ENCODE measurements at regions not wholly inside any gene's neighbourhood (a gene's known extent, or its start where the extent isn't known, plus 50 kb on each side); places are given as distances from the start of the nearest gene placed in this dataset.

DNA sequence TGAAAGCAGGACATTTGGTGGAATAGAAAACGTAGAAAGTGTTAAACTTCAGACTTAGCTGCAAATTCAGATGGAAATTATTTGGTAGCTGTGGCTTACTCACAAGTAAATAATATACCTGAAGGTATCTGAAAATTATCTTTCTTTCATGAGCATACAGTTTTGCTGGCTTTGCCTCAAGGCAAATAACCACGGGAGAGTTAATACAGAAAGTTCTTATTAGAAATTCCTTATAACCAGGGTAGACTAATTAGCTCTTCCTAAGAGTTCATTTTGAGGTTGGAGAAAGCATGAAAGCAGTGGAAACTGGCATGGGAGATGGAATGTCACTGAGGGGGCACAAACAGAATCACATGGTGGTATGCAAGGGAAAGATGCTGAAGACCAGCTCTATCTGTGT, 217.5 kb downstream of the CD83 start:
- no peak for DNase-seq
- Histone ChIP-seq H2AFZ (ENCODE audit: low read length) (no peak overlapping the region), H3K27ac (ENCODE audit: low read length) (no peak overlapping the region), H3K9ac (ENCODE audit: low read length) (no peak overlapping the region), H3K9me3 (replicated peaks; ENCODE audit: insufficient read depth, low read length) (no peaks in the 10 kb centered on the region), H3K9me2 (replicated peaks; ENCODE audit: insufficient read depth, low read length) (no peaks in the 10 kb centered on the region), H3K4me1 (ENCODE audit: low read length) (no peaks in the 10 kb centered on the region), H3F3A (ENCODE audit: insufficient read depth, low read length) (no peaks in the 10 kb centered on the region), H3K4me2 (ENCODE audit: low read depth, low read length) (no peak overlapping the region), H4K20me1 (ENCODE audit: insufficient read depth, low read length) (no peaks in the 10 kb centered on the region), H3K27me3 (replicated peaks; ENCODE audit: insufficient read depth, low read length) (no peaks in the 10 kb centered on the region), H3K4me3 (ENCODE audit: low read length) (no peak overlapping the region), H3K36me3 (replicated peaks; ENCODE audit: insufficient read depth, low read length) (no peaks in the 10 kb centered on the region), H3K79me2 (ENCODE audit: low read length) (no peaks in the 10 kb centered on the region)
- TF ChIP-seq EZH2 (optimal IDR thresholded peaks at IDR 0.05; ENCODE audit: low read depth, low read length) (no peak), EZH2phosphoT487 (IDR thresholded peaks at IDR 0.05; ENCODE audit: low read length) (no peak)
- TF ChIP-seq, protein P1, sequence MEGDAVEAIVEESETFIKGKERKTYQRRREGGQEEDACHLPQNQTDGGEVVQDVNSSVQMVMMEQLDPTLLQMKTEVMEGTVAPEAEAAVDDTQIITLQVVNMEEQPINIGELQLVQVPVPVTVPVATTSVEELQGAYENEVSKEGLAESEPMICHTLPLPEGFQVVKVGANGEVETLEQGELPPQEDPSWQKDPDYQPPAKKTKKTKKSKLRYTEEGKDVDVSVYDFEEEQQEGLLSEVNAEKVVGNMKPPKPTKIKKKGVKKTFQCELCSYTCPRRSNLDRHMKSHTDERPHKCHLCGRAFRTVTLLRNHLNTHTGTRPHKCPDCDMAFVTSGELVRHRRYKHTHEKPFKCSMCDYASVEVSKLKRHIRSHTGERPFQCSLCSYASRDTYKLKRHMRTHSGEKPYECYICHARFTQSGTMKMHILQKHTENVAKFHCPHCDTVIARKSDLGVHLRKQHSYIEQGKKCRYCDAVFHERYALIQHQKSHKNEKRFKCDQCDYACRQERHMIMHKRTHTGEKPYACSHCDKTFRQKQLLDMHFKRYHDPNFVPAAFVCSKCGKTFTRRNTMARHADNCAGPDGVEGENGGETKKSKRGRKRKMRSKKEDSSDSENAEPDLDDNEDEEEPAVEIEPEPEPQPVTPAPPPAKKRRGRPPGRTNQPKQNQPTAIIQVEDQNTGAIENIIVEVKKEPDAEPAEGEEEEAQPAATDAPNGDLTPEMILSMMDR (IDR thresholded peaks at IDR 0.05; ENCODE audit: low read length) = no peak

DNA sequence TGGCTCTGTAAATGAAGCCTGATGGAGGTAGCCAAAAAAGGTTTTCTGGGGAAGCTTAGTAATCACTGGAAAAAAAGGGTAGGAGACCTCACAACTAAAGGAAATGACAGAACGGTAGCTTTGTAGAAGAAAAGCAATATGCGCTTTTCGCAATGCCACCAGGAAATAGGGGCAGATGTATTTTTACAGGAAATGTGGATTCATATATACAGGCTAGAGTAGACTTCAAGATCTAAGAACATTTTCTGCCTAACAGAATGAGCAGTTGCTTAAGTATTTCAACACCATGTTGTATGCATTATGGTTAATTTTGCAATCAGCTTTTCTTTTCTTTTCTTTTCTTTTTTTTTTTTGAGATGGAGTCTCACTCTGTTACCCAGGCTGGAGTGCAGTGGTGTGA, 219.6 kb downstream of the CD83 start:
- DNase-seq = no peak
- Histone ChIP-seq H3K79me2 (ENCODE audit: low read length) (no peaks in the 10 kb centered on the region), H3K4me3 (ENCODE audit: low read length) (no peak overlapping the region), H3K9ac (ENCODE audit: low read length) (no peak overlapping the region), H3K4me1 (ENCODE audit: low read length) (no peaks in the 10 kb centered on the region), H3K27ac (ENCODE audit: low read length) (no peak overlapping the region), H3F3A (ENCODE audit: insufficient read depth, low read length) (no peaks in the 10 kb centered on the region), H3K27me3 (replicated peaks; ENCODE audit: insufficient read depth, low read length) (no peaks in the 10 kb centered on the region), H2AFZ (ENCODE audit: low read length) (no peak overlapping the region), H4K20me1 (ENCODE audit: insufficient read depth, low read length) (no peaks in the 10 kb centered on the region), H3K9me3 (replicated peaks; ENCODE audit: insufficient read depth, low read length) (no peaks in the 10 kb centered on the region), H3K9me2 (replicated peaks; ENCODE audit: insufficient read depth, low read length) (no peaks in the 10 kb centered on the region), H3K36me3 (replicated peaks; ENCODE audit: insufficient read depth, low read length) (no peaks in the 10 kb centered on the region), H3K4me2 (ENCODE audit: low read depth, low read length) (no peak overlapping the region)
- TF ChIP-seq EZH2phosphoT487 (IDR thresholded peaks at IDR 0.05; ENCODE audit: low read length) (no peak), EZH2 (optimal IDR thresholded peaks at IDR 0.05; ENCODE audit: low read depth, low read length) (no peak)
- TF ChIP-seq, protein P1 (IDR thresholded peaks at IDR 0.05; ENCODE audit: low read length) = no peak

DNA sequence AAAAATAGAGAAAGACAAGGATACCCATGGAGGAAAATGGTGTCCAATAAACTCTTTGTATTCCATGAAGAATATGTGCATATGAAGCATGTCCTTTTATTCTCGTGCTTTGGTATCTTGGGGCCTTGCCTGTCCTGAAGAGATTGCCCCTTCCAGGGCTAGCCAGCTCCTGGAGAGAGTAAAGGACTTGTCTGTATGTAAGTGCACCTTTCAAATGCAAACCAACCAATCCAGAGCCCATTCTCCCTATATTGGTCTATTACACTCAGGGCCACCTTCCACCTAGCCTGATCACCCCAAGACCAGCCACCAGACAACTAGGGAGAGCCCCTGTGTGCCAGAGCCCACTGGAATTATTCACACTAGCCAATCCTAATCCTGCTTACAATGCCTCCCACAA, 221.6 kb downstream of the CD83 start:
- H3K9ac ChIP-seq (ENCODE audit: low read length) = no peak overlapping the region
- H2AFZ ChIP-seq (ENCODE audit: low read length) = no peak overlapping the region
- H3K9me3 ChIP-seq (replicated peaks; ENCODE audit: insufficient read depth, low read length) = no peaks in the 10 kb centered on the region
- DNase-seq = no peak
- H3K9me2 ChIP-seq (replicated peaks; ENCODE audit: insufficient read depth, low read length) = no peaks in the 10 kb centered on the region
- no peak overlapping the region for H3K4me3 ChIP-seq (ENCODE audit: low read length)
- TF ChIP-seq EZH2 (optimal IDR thresholded peaks at IDR 0.05; ENCODE audit: low read depth, low read length) = no peak
- TF ChIP-seq EZH2phosphoT487 (IDR thresholded peaks at IDR 0.05; ENCODE audit: low read length) = no peak
- TF ChIP-seq, protein P1 (IDR thresholded peaks at IDR 0.05; ENCODE audit: low read length) = no peak
- no peak overlapping the region for H3K4me2 ChIP-seq (ENCODE audit: low read depth, low read length)
- no peaks in the 10 kb centered on the region for H4K20me1 ChIP-seq (ENCODE audit: insufficient read depth, low read length)
- H3K4me1 ChIP-seq (ENCODE audit: low read length) = no peaks in the 10 kb centered on the region
- no peaks in the 10 kb centered on the region for H3K36me3 ChIP-seq (replicated peaks; ENCODE audit: insufficient read depth, low read length)
- H3K27ac ChIP-seq (ENCODE audit: low read length) = no peak overlapping the region
- no peaks in the 10 kb centered on the region for H3K27me3 ChIP-seq (replicated peaks; ENCODE audit: insufficient read depth, low read length)
- H3K79me2 ChIP-seq (ENCODE audit: low read length) = no peaks in the 10 kb centered on the region
- no peaks in the 10 kb centered on the region for H3F3A ChIP-seq (ENCODE audit: insufficient read depth, low read length)

Measured in MM.1S (cell line).